ENCODE measurements at regions not wholly inside any gene's neighbourhood (a gene's known extent, or its start where the extent isn't known, plus 50 kb on each side); places are given as distances from the start of the nearest gene placed in this dataset.

- H3K9me3 ChIP-seq, result no peaks in the 10 kb centered on the region
- H3K4me3 ChIP-seq, result no peak overlapping the region
- in situ Hi-C loops (cut with MboI; ENCODE audit: low pct_ligation_motif_present in 1 of 4, low pct_unique_long_range_greater_than_20kb in 1 of 4, low sequenced_read_pairs in 3 of 4) (no loop called here), intact Hi-C loops (cut with DNase I; ENCODE audit: low total_unique reads) (no loop called here)
- no peaks in the 10 kb centered on the region for H3K36me3 ChIP-seq
- no peak for DNase-seq
- H3K4me1 ChIP-seq, result no peaks in the 10 kb centered on the region
- TF ChIP-seq POLR2A (IDR thresholded peaks at IDR 0.05) (no peak), EP300 (IDR thresholded peaks at IDR 0.05; ENCODE audit: low read depth) (no peak), POLR2AphosphoS5 (IDR thresholded peaks at IDR 0.05) (no peak), CTCF (IDR thresholded peaks at IDR 0.05) (no peak)
- H3K27ac ChIP-seq, result no peak overlapping the region
- H3K27me3 ChIP-seq, result no peaks in the 10 kb centered on the region
- 80 to 81% methylated on average over 5 of the region's 5 CpGs for WGBS, 2 donors (ENCODE audit: low coverage in 1 of 2)
These were observed 175.6 kb upstream of the PFKP start for GRCh38 chr10:2891770-2892124.

GRCh38 chr10:2891073-2891769 lies 176.1 kb upstream of the PFKP start:
- WGBS, 2 donors (ENCODE audit: low coverage in 1 of 2), result 29 to 57% methylated on average over 1 to 14 of the region's 14 CpGs
- TF ChIP-seq CTCF (IDR thresholded peaks at IDR 0.05) (no peak), POLR2A (IDR thresholded peaks at IDR 0.05) (no peak), EP300 (IDR thresholded peaks at IDR 0.05; ENCODE audit: low read depth) (no peak), POLR2AphosphoS5 (IDR thresholded peaks at IDR 0.05) (no peak)

GRCh38 chr10:2890093-2890492 lies 177.3 kb upstream of the PFKP start:
- in situ Hi-C loops (cut with MboI; ENCODE audit: low pct_ligation_motif_present in 1 of 4, low pct_unique_long_range_greater_than_20kb in 1 of 4, low sequenced_read_pairs in 3 of 4) (no loop called here), intact Hi-C loops (cut with DNase I; ENCODE audit: low total_unique reads) (no loop called here)
- Histone ChIP-seq H3K9me3 (no peaks in the 10 kb centered on the region), H3K36me3 (no peaks in the 10 kb centered on the region), H3K4me1 (no peaks in the 10 kb centered on the region), H3K27ac (no peak overlapping the region), H3K4me3 (no peak overlapping the region), H3K27me3 (no peaks in the 10 kb centered on the region)
- DNase-seq, result no peak
- TF ChIP-seq CTCF (IDR thresholded peaks at IDR 0.05) (no peak), EP300 (IDR thresholded peaks at IDR 0.05; ENCODE audit: low read depth) (no peak), POLR2A (IDR thresholded peaks at IDR 0.05) (no peak), POLR2AphosphoS5 (IDR thresholded peaks at IDR 0.05) (no peak)
- WGBS, 2 donors (ENCODE audit: low coverage in 1 of 2), result 93% methylated on average over 23 of the region's 23 CpGs; no CpG with 5 or more reads in 1 of the 2 donors

More at GRCh38 chr10:2891073-2891769, 176.1 kb upstream of the PFKP start:
- no peak for DNase-seq
- Histone ChIP-seq H3K4me1 (no peaks in the 10 kb centered on the region), H3K27ac (no peak overlapping the region), H3K27me3 (no peaks in the 10 kb centered on the region), H3K4me3 (no peak overlapping the region), H3K9me3 (no peaks in the 10 kb centered on the region), H3K36me3 (no peaks in the 10 kb centered on the region)
- in situ Hi-C loops (cut with MboI; ENCODE audit: low pct_ligation_motif_present in 1 of 4, low pct_unique_long_range_greater_than_20kb in 1 of 4, low sequenced_read_pairs in 3 of 4) (no loop called here), intact Hi-C loops (cut with DNase I; ENCODE audit: low total_unique reads) (no loop called here)

- in situ Hi-C loops (cut with MboI; ENCODE audit: low pct_ligation_motif_present in 1 of 4, low pct_unique_long_range_greater_than_20kb in 1 of 4, low sequenced_read_pairs in 3 of 4) (no loop called here), intact Hi-C loops (cut with DNase I; ENCODE audit: low total_unique reads) (no loop called here)
- DNase-seq, result no peak
- no peaks in the 10 kb centered on the region for H3K36me3 ChIP-seq
- no peaks in the 10 kb centered on the region for H3K4me1 ChIP-seq
- no peak overlapping the region for H3K4me3 ChIP-seq
- 91 to 94% methylated on average over 5 to 14 of the region's 14 CpGs for WGBS, 2 donors (ENCODE audit: low coverage in 1 of 2)
- H3K27me3 ChIP-seq, result no peaks in the 10 kb centered on the region
- no peak overlapping the region for H3K27ac ChIP-seq
- no peak for TF ChIP-seq EP300 (IDR thresholded peaks at IDR 0.05; ENCODE audit: low read depth)
- no peak for TF ChIP-seq POLR2AphosphoS5 (IDR thresholded peaks at IDR 0.05)
- TF ChIP-seq CTCF (IDR thresholded peaks at IDR 0.05), result no peak
- TF ChIP-seq POLR2A (IDR thresholded peaks at IDR 0.05), result no peak
- no peaks in the 10 kb centered on the region for H3K9me3 ChIP-seq
These were observed 178.8 kb upstream of the PFKP start for GRCh38 chr10:2888403-2889004.
